22Rv1 (cell line): ENCODE measurements at regions not wholly inside any gene's neighbourhood (a gene's known extent, or its start where the extent isn't known, plus 50 kb on each side); places are given as distances from the start of the nearest gene placed in this dataset.

Source experiments
- CTCF ChIP-seq: fragments of 450-650 bp; IDR thresholded peaks from 2 replicates; pipeline ENCODE4 v1.5.1; 2017; ENCODE audit warnings: mild to moderate bottlenecking
- ZFX ChIP-seq: fragments of 450-650 bp; IDR thresholded peaks from 2 replicates; pipeline ENCODE4 v1.6.1; 2017; ENCODE audit warnings: antibody characterized with exemption, borderline replicate concordance

- TF ChIP-seq CTCF (no peak), ZFX (no peak)
Measured at GRCh38 chr4:24040811-24041210, 151.0 kb upstream of the PPARGC1A start.
